ENCODE measurements at regions not wholly inside any gene's neighbourhood (a gene's known extent, or its start where the extent isn't known, plus 50 kb on each side); places are given as distances from the start of the nearest gene placed in this dataset.

DNA sequence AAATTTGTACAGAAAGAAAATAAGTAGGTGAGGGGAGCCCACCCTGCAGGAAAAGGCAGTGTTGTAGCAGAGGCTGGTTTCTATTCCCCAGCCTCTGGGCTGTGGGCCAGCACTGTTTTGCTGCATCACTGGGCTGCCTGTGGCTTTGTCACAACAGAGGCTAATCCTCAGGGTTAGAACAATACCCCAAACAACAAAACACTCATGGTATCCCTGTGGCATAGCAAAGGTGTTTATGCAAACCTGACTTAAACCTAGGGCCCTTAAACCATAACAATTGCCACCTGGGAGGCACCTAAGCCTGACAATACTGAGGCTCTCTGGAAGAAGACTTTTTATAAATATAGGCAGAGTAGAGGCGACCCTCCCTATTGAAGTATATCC is 314.7 kb downstream of the OLFM4 start:
- Histone ChIP-seq H3K9me3 (ENCODE audit: control insufficient read depth, low read depth, low read length) (no peaks in the 10 kb centered on the region), H3K4me2 (ENCODE audit: insufficient read depth, insufficient read length, low read length) (peak overlapping the region; percentile 28), H3K79me2 (ENCODE audit: insufficient read depth, low read length) (no peaks in the 10 kb centered on the region), H3K9ac (ENCODE audit: extremely low read depth, insufficient read length, low read length) (no peak overlapping the region), H2AFZ (ENCODE audit: low read length) (no peak overlapping the region), H3K27me3 (ENCODE audit: insufficient read depth, low read length) (peaks cover 23% of the 10 kb centered on the region; the same call in 1 of the 2 replicates), H3K4me1 (ENCODE audit: insufficient read depth, low read length) (peaks cover 7% of the 10 kb centered on the region), H2BK15ac (ENCODE audit: low read depth, low read length) (no peak overlapping the region), H3K79me1 (ENCODE audit: insufficient read depth, low read depth, low read length, poor library complexity, severe bottlenecking) (no peaks in the 10 kb centered on the region), H3K27ac (ENCODE audit: insufficient read length, low read depth, low read length) (peak overlapping the region; percentile 3), H3K14ac (ENCODE audit: insufficient read depth, low read length) (no peak overlapping the region), H2BK20ac (ENCODE audit: low read depth, low read length, poor library complexity, severe bottlenecking) (no peak overlapping the region), H2BK12ac (ENCODE audit: insufficient read length, low read depth, low read length) (no peak overlapping the region), H4K91ac (ENCODE audit: insufficient read length, low read depth, low read length) (no peak overlapping the region), H2BK120ac (ENCODE audit: low read depth, low read length, poor library complexity, severe bottlenecking) (no peak overlapping the region), H4K5ac (ENCODE audit: insufficient read length, low read depth, low read length) (no peak overlapping the region), H3K4ac (ENCODE audit: low read depth, low read length) (no peak overlapping the region), H3K56ac (ENCODE audit: insufficient read length, low read depth, low read length) (no peak overlapping the region), H3T11ph (ENCODE audit: low read length) (no peak overlapping the region), H2BK5ac (ENCODE audit: insufficient read length, low read length) (no peak overlapping the region), H3K23me2 (ENCODE audit: insufficient read length, low read depth, low read length, poor library complexity, severe bottlenecking) (no peaks in the 10 kb centered on the region), H3K18ac (ENCODE audit: insufficient read length, low read depth, low read length) (no peak overlapping the region), H4K8ac (replicated peaks; ENCODE audit: insufficient read length, low read depth, low read length) (no peak overlapping the region), H3K23ac (ENCODE audit: insufficient read length, low read depth, low read length) (no peak overlapping the region), H4K20me1 (ENCODE audit: control insufficient read depth, insufficient read depth, insufficient read length) (no peaks in the 10 kb centered on the region), H2AK5ac (ENCODE audit: insufficient read length, low read length) (no peak overlapping the region)
- H3K36me3 Mint-ChIP-seq (ENCODE audit: insufficient read depth in 1 of 3, low read depth in 3 of 3), result peaks cover 0 to 16% (median 0%) of the 10 kb centered on the region in 3 experiments; a peak in 2 of 7 replicates
- peaks cover 76% of the 10 kb centered on the region for H3K27me3 Mint-ChIP-seq (ENCODE audit: low read depth)
- TF ChIP-seq, protein P1, sequence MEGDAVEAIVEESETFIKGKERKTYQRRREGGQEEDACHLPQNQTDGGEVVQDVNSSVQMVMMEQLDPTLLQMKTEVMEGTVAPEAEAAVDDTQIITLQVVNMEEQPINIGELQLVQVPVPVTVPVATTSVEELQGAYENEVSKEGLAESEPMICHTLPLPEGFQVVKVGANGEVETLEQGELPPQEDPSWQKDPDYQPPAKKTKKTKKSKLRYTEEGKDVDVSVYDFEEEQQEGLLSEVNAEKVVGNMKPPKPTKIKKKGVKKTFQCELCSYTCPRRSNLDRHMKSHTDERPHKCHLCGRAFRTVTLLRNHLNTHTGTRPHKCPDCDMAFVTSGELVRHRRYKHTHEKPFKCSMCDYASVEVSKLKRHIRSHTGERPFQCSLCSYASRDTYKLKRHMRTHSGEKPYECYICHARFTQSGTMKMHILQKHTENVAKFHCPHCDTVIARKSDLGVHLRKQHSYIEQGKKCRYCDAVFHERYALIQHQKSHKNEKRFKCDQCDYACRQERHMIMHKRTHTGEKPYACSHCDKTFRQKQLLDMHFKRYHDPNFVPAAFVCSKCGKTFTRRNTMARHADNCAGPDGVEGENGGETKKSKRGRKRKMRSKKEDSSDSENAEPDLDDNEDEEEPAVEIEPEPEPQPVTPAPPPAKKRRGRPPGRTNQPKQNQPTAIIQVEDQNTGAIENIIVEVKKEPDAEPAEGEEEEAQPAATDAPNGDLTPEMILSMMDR (conservative IDR thresholded peaks at IDR 0.05), result no peak
- H3K4me3 Mint-ChIP-seq, result peak overlapping the region in 1 of 2 experiments; percentile 2; a peak in 1 of 5 replicates
- WGBS (ENCODE audit: extremely low coverage, insufficient read length, low lambda C conversion rate), result no CpG with 5 or more reads among the region's 1 CpG
- peak; percentile 79 for DNase-seq
- peaks cover 0 to 10% of the 10 kb centered on the region in 2 experiments; a peak in 2 of 5 replicates for H3K9me3 Mint-ChIP-seq
- peak overlapping the region; percentile 92 to 98 (median 94) for H3K27ac Mint-ChIP-seq
- peaks cover 52% of the 10 kb centered on the region in 2 experiments for H3K4me1 Mint-ChIP-seq

Measured in H9 (cell line).